ENCODE measurements at regions not wholly inside any gene's neighbourhood (a gene's known extent, or its start where the extent isn't known, plus 50 kb on each side); places are given as distances from the start of the nearest gene placed in this dataset.

- no peak for TF ChIP-seq RAD21 (conservative IDR thresholded peaks at IDR 0.05 in 1 of 2, IDR thresholded peaks at IDR 0.05 in 1 of 2)
- TF ChIP-seq, protein P1, sequence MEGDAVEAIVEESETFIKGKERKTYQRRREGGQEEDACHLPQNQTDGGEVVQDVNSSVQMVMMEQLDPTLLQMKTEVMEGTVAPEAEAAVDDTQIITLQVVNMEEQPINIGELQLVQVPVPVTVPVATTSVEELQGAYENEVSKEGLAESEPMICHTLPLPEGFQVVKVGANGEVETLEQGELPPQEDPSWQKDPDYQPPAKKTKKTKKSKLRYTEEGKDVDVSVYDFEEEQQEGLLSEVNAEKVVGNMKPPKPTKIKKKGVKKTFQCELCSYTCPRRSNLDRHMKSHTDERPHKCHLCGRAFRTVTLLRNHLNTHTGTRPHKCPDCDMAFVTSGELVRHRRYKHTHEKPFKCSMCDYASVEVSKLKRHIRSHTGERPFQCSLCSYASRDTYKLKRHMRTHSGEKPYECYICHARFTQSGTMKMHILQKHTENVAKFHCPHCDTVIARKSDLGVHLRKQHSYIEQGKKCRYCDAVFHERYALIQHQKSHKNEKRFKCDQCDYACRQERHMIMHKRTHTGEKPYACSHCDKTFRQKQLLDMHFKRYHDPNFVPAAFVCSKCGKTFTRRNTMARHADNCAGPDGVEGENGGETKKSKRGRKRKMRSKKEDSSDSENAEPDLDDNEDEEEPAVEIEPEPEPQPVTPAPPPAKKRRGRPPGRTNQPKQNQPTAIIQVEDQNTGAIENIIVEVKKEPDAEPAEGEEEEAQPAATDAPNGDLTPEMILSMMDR (IDR thresholded peaks at IDR 0.05) = no peak
- TF ChIP-seq, protein P2, sequence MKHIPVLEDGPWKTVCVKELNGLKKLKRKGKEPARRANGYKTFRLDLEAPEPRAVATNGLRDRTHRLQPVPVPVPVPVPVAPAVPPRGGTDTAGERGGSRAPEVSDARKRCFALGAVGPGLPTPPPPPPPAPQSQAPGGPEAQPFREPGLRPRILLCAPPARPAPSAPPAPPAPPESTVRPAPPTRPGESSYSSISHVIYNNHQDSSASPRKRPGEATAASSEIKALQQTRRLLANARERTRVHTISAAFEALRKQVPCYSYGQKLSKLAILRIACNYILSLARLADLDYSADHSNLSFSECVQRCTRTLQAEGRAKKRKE (CRISPR knock-in tag; IDR thresholded peaks at IDR 0.05; ENCODE audit: low read depth) = no peak
- TF ChIP-seq EP300 (IDR thresholded peaks at IDR 0.05) = no peak
- no peak for TF ChIP-seq PHF8 (IDR thresholded peaks at IDR 0.05; ENCODE audit: borderline replicate concordance, low read depth)
- no peak for TF ChIP-seq POLR2A (IDR thresholded peaks at IDR 0.05; ENCODE audit: low read length)
- no peak for TF ChIP-seq ZFP36 (IDR thresholded peaks at IDR 0.05; ENCODE audit: borderline replicate concordance, partially characterized antibody)
- no peak for TF ChIP-seq RCOR1 (IDR thresholded peaks at IDR 0.05; ENCODE audit: low read depth, low read length)
- TF ChIP-seq JUNB (IDR thresholded peaks at IDR 0.05) = no peak
These were observed 348.3 kb downstream of the BMP4 start for GRCh38 chr14:53608369-53608768.

Measured in A549 (cell line).